Cardiac septum (tissue), 1 donor: ENCODE measurements at regions not wholly inside any gene's neighbourhood (a gene's known extent, or its start where the extent isn't known, plus 50 kb on each side); places are given as distances from the start of the nearest gene placed in this dataset.

ENCODE experiments used
- DNase-seq: peaks from one replicate; pipeline ENCODE4 v3.0.0-alpha.2; 2020; ENCODE audit warnings: low spot score
- intact Hi-C: fragments of 100-400 bp; cut with DNase I; formaldehyde crosslinking; loops from one replicate; pipeline ENCODE4 v1.14.0; 2022
- donor health status: DM: no; HTN: no; CAD: no.

- intact Hi-C loops, result no loop called here
- DNase-seq, result no peak
Measured at GRCh38 chr1:68307378-68307787, 75.1 kb upstream of the WLS start.

- intact Hi-C loops, result no loop called here
Measured at GRCh38 chr1:68301471-68302001, 69.2 kb upstream of the WLS start.

GRCh38 chr1:68294367-68295066 lies 62.2 kb upstream of the WLS start:
- DNase-seq, result no peak
- intact Hi-C loops, result no loop called here

More at GRCh38 chr1:68301471-68302001, 69.2 kb upstream of the WLS start:
- DNase-seq, result no peak

- DNase-seq, result no peak
- intact Hi-C loops, result no loop called here
Measured at GRCh38 chr1:68293609-68294366, 61.5 kb upstream of the WLS start.

GRCh38 chr1:68293122-68293521 lies 60.8 kb upstream of the WLS start:
- DNase-seq, result no peak
- intact Hi-C loops, result no loop called here

GRCh38 chr1:68291688-68292384 lies 59.5 kb upstream of the WLS start:
- intact Hi-C loops, result no loop called here
- no peak for DNase-seq

- DNase-seq, result no peak
Measured at GRCh38 chr1:68287241-68287640, 54.9 kb upstream of the WLS start.

GRCh38 chr1:68285046-68285445 lies 52.7 kb upstream of the WLS start:
- no peak for DNase-seq
- intact Hi-C loops, result no loop called here

More at GRCh38 chr1:68287241-68287640, 54.9 kb upstream of the WLS start:
- intact Hi-C loops, result no loop called here

- intact Hi-C loops, result no loop called here
Measured at GRCh38 chr1:68281946-68282615, 49.8 kb upstream of the WLS start.

More at GRCh38 chr1:68281946-68282615, 49.8 kb upstream of the WLS start:
- DNase-seq, result no peak
